A549 (cell line): ENCODE measurements at regions not wholly inside any gene's neighbourhood (a gene's known extent, or its start where the extent isn't known, plus 50 kb on each side); places are given as distances from the start of the nearest gene placed in this dataset.
"Not testable (repeated sequence)": the region's sequence is repeated elsewhere in the genome, so short reads cannot be mapped to it uniquely, and the experiment has no call there.

ENCODE experiments used
- ATAC-seq, 2 experiments: fragments of 200-7000 bp in 1 of 2; fragments of >200 bp in 1 of 2; cut with Nextera tagmentation in 1 of 2; cut with Tn5 transposase in 1 of 2; 3 replicates each; pipeline versions ENCODE4 v1.8.0 to v1.9.1; 2018 to 2020; ENCODE audit warnings: mild to moderate bottlenecking in 1 of 2, moderate library complexity in 1 of 2
- CTCF ChIA-PET: fragments of 300-600 bp; sonication (Branson Sonifier 250); formaldehyde crosslinking; extraction: SDS; loops from one replicate; lab custom pipeline; 2021; ENCODE audit warnings: antibody characterized with exemption, inconsistent platforms; lab: Yijun Ruan, JAX
- POLR2A ChIA-PET: fragments of 350-600 bp; formaldehyde crosslinking; extraction: SDS; loops from one replicate; lab custom pipeline; 2021; ENCODE audit warnings: antibody characterized with exemption, inconsistent platforms; lab: Yijun Ruan, JAX
- DNase-seq, 2 experiments: peaks; one replicate each; pipeline versions ENCODE4 v3.0.0 to v3.0.0-alpha.2; 2011 to 2016; ENCODE audit warnings: low read depth in 1 of 2, low spot score in 1 of 2
- FAIRE-seq: peaks from 2 replicates; lab custom pipeline; 2011; peaks lifted over from hg19 to GRCh38; lab: Jason Lieb, UNC
- H3K27ac ChIP-seq, 2 experiments: fragments of >200 bp; sonication (Bioruptor Twin); formaldehyde crosslinking; 3 replicates each; pipeline ENCODE4 v1.5.1; 2016 to 2017
- H3K4me1 ChIP-seq: fragments of >200 bp; sonication (Bioruptor Twin); formaldehyde crosslinking; 3 replicates; pipeline ENCODE4 v1.6.1; 2016
- H3K4me2 ChIP-seq: fragments of >200 bp; sonication (Bioruptor Twin); formaldehyde crosslinking; 3 replicates; pipeline ENCODE4 v1.6.1; 2016
- H3K4me3 ChIP-seq: fragments of >200 bp; sonication (Bioruptor Twin); formaldehyde crosslinking; 3 replicates; pipeline ENCODE4 v1.5.1; 2016
- H3K9me3 ChIP-seq: fragments of >200 bp; sonication (Bioruptor Twin); formaldehyde crosslinking; 3 replicates; pipeline ENCODE4 v1.6.1; 2016
- BHLHE40 ChIP-seq: IDR thresholded peaks from 2 replicates; pipeline ENCODE4 v1.6.1; 2012; ENCODE audit warnings: low read depth, low read length, inconsistent platforms
- CBX8 ChIP-seq: fragments of 200-600 bp; sonication (generic); IDR thresholded peaks from 2 replicates; pipeline ENCODE4 v1.6.1; 2016
- CEBPB ChIP-seq, 2 experiments: fragments of >200 bp in 1 of 2; sonication (Bioruptor Twin) in 1 of 2; formaldehyde crosslinking in 1 of 2; IDR thresholded peaks; 2 replicates each; pipeline ENCODE4 v1.6.1; 2012 to 2016
- EHF ChIP-seq: fragments of 250-450 bp; sonication (Bioruptor Pico); IDR thresholded peaks from 2 replicates; pipeline ENCODE4 v1.5.0; 2020; ENCODE audit warnings: mild to moderate bottlenecking
- JUN ChIP-seq, 2 experiments: fragments of >200 bp; sonication (Bioruptor Twin); formaldehyde crosslinking; IDR thresholded peaks; 2 replicates in 1 of 2; 3 replicates in 1 of 2; pipeline ENCODE4 v1.6.1; 2016 to 2017
- JUNB ChIP-seq: fragments of >200 bp; sonication (Bioruptor Twin); formaldehyde crosslinking; IDR thresholded peaks from 2 replicates; pipeline ENCODE4 v1.6.1; 2016
- KDM1A ChIP-seq: fragments of 200-600 bp; sonication (generic); IDR thresholded peaks from 2 replicates; pipeline ENCODE4 v1.6.1; 2016; ENCODE audit warnings: low read depth, mild to moderate bottlenecking
- MAFK ChIP-seq: fragments of 450-650 bp; IDR thresholded peaks from 2 replicates; pipeline ENCODE4 v1.6.1; 2014; ENCODE audit not compliant: partially characterized antibody
- MAX ChIP-seq: IDR thresholded peaks from 2 replicates; pipeline ENCODE4 v1.6.1; 2012
- MAZ ChIP-seq: fragments of 150-350 bp; IDR thresholded peaks from 2 replicates; pipeline ENCODE4 v1.6.1; 2014; ENCODE audit warnings: antibody characterized with exemption, low read depth, low read length, borderline replicate concordance
- NPAS2 ChIP-seq: fragments of 250-450 bp; sonication (Bioruptor Pico); IDR thresholded peaks from 2 replicates; pipeline ENCODE4 v1.8.0; 2022; ENCODE audit warnings: mild to moderate bottlenecking, moderate library complexity, borderline replicate concordance
- NR3C1 ChIP-seq: fragments of >200 bp; sonication (Bioruptor Twin); formaldehyde crosslinking; IDR thresholded peaks from 3 replicates; pipeline ENCODE4 v1.6.1; 2017
- PHF8 ChIP-seq: fragments of 200-600 bp; sonication (generic); IDR thresholded peaks from 2 replicates; pipeline ENCODE4 v1.6.1; 2016; ENCODE audit warnings: low read depth, mild to moderate bottlenecking, antibody characterized with exemption, moderate library complexity, borderline replicate concordance
- POLR2AphosphoS2 ChIP-seq: conservative IDR thresholded peaks from 2 replicates; pipeline ENCODE4 v1.6.1; 2012; ENCODE audit warnings: low read length, improper control_type of control experiment, inconsistent platforms
- RAD21 ChIP-seq, 2 experiments: fragments of >200 bp in 1 of 2; sonication (Bioruptor Twin) in 1 of 2; formaldehyde crosslinking in 1 of 2; IDR thresholded peaks in 1 of 2; conservative IDR thresholded peaks in 1 of 2; 2 replicates in 1 of 2; 3 replicates in 1 of 2; pipeline ENCODE4 v1.6.1; 2012 to 2018; ENCODE audit warnings: inconsistent platforms in 1 of 2
- RARB ChIP-seq: fragments of 250-450 bp; sonication (Bioruptor Pico); IDR thresholded peaks from 2 replicates; pipeline ENCODE4 v1.8.0; 2021; ENCODE audit warnings: mild to moderate bottlenecking, moderate library complexity
- REST ChIP-seq: fragments of 200-600 bp; sonication (generic); IDR thresholded peaks from 2 replicates; pipeline ENCODE4 v1.6.1; 2016; ENCODE audit warnings: antibody characterized with exemption, mild to moderate bottlenecking, moderate library complexity
- SMC3 ChIP-seq: fragments of >200 bp; sonication (Bioruptor Twin); formaldehyde crosslinking; IDR thresholded peaks from 3 replicates; pipeline ENCODE4 v1.6.1; 2018; ENCODE audit warnings: inconsistent platforms
- TFCP2L1 ChIP-seq: fragments of 250-450 bp; sonication (Bioruptor Pico); IDR thresholded peaks from 2 replicates; pipeline ENCODE4 v1.5.0; 2021; ENCODE audit warnings: mild to moderate bottlenecking
- TP53 ChIP-seq: fragments of 250-450 bp; sonication (Bioruptor Pico); IDR thresholded peaks from 2 replicates; pipeline ENCODE4 v1.5.0; 2021; ENCODE audit warnings: mild to moderate bottlenecking, moderate library complexity
- ZSCAN20 ChIP-seq: fragments of 250-450 bp; sonication (Bioruptor Pico); IDR thresholded peaks from 2 replicates; pipeline ENCODE4 v1.8.0; 2022; ENCODE audit warnings: mild to moderate bottlenecking, moderate library complexity
- WGBS: methylation state at CpG from one replicate; pipeline ENCODE4 v1.1.6; 2017; ENCODE audit errors: missing lambda C conversion rate; 5-methylcytosine and 5-hydroxymethylcytosine counted together
- TF ChIP-seq, protein P1 (sequence below): fragments of 250-450 bp; sonication (Bioruptor Pico); IDR thresholded peaks from 2 replicates; pipeline ENCODE4 v1.5.0; 2021; ENCODE audit warnings: mild to moderate bottlenecking, moderate library complexity, borderline replicate concordance
- TF ChIP-seq, protein P2 (sequence below): IDR thresholded peaks from 2 replicates; pipeline ENCODE4 v1.6.1; 2012

- no peak overlapping the region for H3K4me2 ChIP-seq
- CTCF ChIA-PET = no interaction called here
- no peak for FAIRE-seq
- 86% methylated on average over 10 of the region's 13 CpGs for WGBS
- no peaks in the 10 kb centered on the region for H3K9me3 ChIP-seq
- H3K27ac ChIP-seq = no peak overlapping the region
- no peak for TF ChIP-seq NPAS2 (CRISPR knock-in tag)
- no peak for TF ChIP-seq MAZ
- no peak for TF ChIP-seq ZSCAN20 (CRISPR knock-in tag)
- TF ChIP-seq JUN (IDR thresholded peaks at IDR 0.05) = no peak
- TF ChIP-seq, protein P1, sequence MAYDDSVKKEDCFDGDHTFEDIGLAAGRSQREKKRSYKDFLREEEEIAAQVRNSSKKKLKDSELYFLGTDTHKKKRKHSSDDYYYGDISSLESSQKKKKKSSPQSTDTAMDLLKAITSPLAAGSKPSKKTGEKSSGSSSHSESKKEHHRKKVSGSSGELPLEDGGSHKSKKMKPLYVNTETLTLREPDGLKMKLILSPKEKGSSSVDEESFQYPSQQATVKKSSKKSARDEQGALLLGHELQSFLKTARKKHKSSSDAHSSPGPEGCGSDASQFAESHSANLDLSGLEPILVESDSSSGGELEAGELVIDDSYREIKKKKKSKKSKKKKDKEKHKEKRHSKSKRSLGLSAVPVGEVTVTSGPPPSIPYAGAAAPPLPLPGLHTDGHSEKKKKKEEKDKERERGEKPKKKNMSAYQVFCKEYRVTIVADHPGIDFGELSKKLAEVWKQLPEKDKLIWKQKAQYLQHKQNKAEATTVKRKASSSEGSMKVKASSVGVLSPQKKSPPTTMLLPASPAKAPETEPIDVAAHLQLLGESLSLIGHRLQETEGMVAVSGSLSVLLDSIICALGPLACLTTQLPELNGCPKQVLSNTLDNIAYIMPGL (CRISPR knock-in tag) = no peak
- no peak for TF ChIP-seq SMC3
- no peak for TF ChIP-seq JUNB
- TF ChIP-seq, protein P2, sequence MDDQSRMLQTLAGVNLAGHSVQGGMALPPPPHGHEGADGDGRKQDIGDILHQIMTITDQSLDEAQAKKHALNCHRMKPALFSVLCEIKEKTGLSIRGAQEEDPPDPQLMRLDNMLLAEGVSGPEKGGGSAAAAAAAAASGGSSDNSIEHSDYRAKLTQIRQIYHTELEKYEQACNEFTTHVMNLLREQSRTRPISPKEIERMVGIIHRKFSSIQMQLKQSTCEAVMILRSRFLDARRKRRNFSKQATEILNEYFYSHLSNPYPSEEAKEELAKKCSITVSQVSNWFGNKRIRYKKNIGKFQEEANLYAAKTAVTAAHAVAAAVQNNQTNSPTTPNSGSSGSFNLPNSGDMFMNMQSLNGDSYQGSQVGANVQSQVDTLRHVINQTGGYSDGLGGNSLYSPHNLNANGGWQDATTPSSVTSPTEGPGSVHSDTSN = no peak
- TF ChIP-seq MAFK = no peak
- no peak for TF ChIP-seq TP53
- no peak for TF ChIP-seq RARB (CRISPR knock-in tag)
- TF ChIP-seq CEBPB (IDR thresholded peaks at IDR 0.05) = no peak
- no peak for TF ChIP-seq POLR2AphosphoS2
- no peak for TF ChIP-seq CBX8
- TF ChIP-seq TFCP2L1 (CRISPR knock-in tag) = no peak
- TF ChIP-seq KDM1A = no peak
- no peak for TF ChIP-seq RAD21 (conservative IDR thresholded peaks at IDR 0.05 in 1 of 2, IDR thresholded peaks at IDR 0.05 in 1 of 2)
- no peak for TF ChIP-seq REST
- TF ChIP-seq, all 56 proteins: peak for 0
- H3K4me1 ChIP-seq = peaks cover 12% of the 10 kb centered on the region; the same call in 2 of the 3 replicates
- no peak for DNase-seq
- ATAC-seq = no peak
- POLR2A ChIA-PET = no interaction called here
- H3K4me3 ChIP-seq = no peak overlapping the region
These were observed 409.3 kb downstream of the RPS24 start for GRCh38 chr10:78442836-78443550.

DNA sequence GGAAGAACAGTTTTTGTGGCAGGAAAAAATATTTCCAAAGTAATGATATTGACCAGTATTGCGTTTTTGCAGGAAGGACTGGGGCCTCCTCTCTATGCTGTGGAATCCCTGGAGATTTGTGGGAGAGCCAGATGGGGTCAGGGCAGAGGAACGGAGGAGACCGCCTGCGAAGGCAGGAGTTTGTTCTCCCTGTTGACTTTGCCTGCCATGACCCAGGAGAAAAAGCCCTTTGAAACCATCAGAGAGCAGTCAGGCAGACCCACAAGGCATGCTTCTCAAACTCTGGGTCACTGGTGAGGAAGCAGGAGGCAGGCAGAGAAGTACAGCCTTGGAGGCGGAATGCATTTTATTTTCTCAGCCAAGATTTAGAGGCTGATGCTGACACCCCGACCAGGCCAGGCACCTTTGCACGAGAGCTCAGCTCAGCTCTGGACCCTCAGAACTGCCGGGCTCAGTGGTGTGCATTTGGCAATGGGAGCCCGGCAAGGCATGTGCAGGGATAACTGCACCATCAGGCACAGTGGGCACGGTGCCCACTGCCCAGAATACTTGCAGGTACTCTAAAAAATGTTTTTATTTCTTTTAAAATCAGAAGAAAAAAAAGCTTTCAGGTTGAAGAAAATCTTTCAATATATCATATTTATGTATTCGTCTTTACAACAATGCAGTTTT lies 410.4 kb downstream of the RPS24 start:
- TF ChIP-seq RAD21 (conservative IDR thresholded peaks at IDR 0.05 in 1 of 2, IDR thresholded peaks at IDR 0.05 in 1 of 2) = no peak
- no peak for TF ChIP-seq NR3C1
- TF ChIP-seq CEBPB (IDR thresholded peaks at IDR 0.05) = no peak
- TF ChIP-seq PHF8 = no peak
- no peak for TF ChIP-seq MAX
- TF ChIP-seq BHLHE40 = no peak
- TF ChIP-seq EHF (CRISPR knock-in tag) = no peak
- TF ChIP-seq JUNB = no peak
- no peak overlapping the region for H3K4me2 ChIP-seq
- no peak for ATAC-seq
- ChIA-PET POLR2A (no interaction called here), CTCF (no interaction called here)
- FAIRE-seq = no peak
- H3K27ac ChIP-seq = no peak overlapping the region
- DNase-seq = no peak
- H3K4me1 ChIP-seq = peaks cover 7% of the 10 kb centered on the region; the same call in 2 of the 3 replicates
- H3K9me3 ChIP-seq = no peaks in the 10 kb centered on the region
- WGBS = 69% methylated on average over 11 of the region's 11 CpGs
- no peak overlapping the region for H3K4me3 ChIP-seq

DNA sequence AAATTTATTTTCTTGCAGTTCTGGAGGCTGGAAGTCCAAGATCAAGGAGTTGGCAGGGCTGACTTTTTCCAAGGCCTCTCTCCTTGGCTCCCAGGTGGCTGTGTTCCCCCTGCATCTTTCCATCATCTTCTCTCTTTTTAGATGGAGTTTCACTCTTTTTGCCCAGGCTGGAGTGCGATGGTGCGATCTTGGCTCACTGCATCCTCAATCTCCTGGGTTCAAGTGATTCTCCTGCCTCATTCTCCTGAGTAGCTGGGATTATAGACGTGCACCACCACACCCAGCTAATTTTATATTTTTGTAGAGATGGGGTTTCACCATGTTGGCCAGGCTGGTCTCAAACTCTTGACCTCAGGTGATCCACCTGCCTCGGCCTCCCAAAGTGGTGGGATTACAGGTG lies 411.1 kb downstream of the RPS24 start:
- FAIRE-seq, H3K4me2 ChIP-seq, H3K27ac ChIP-seq, ATAC-seq, H3K9me3 ChIP-seq, POLR2A ChIA-PET, DNase-seq, H3K4me1 ChIP-seq, CTCF ChIA-PET, H3K4me3 ChIP-seq: not testable (repeated sequence)
- WGBS = 58% methylated on average over 4 of the region's 4 CpGs
